HepG2 (cell line): ENCODE measurements at regions not wholly inside any gene's neighbourhood (a gene's known extent, or its start where the extent isn't known, plus 50 kb on each side); places are given as distances from the start of the nearest gene placed in this dataset.

Experiments
- ATAC-seq: fragments of 200-7000 bp; cut with Tn5 transposase; 3 replicates; pipeline ENCODE4 v1.9.1; 2020; ENCODE audit warnings: mild to moderate bottlenecking, moderate library complexity
- BruUV-seq: library from RNA; stranded (reverse); fragments of 400-500 nt; replicated peaks from 2 replicates; lab custom pipeline; 2021; lab: Mats Ljungman, UMichigan
- CTCF ChIA-PET: fragments of 300-600 bp; formaldehyde crosslinking; extraction: SDS; loops from one replicate; lab custom pipeline; 2021; ENCODE audit warnings: low total read pairs, inconsistent platforms, low intra/inter-chr PET ratio; lab: Yijun Ruan, JAX
- POLR2A ChIA-PET: fragments of 350-600 bp; sonication (Branson Sonifier 250); formaldehyde crosslinking; loops from one replicate; lab custom pipeline; 2020; ENCODE audit warnings: antibody characterized with exemption, inconsistent platforms; lab: Yijun Ruan, JAX
- DNase-seq: peaks from one replicate; pipeline ENCODE4 v3.0.0-alpha.2; 2015; ENCODE audit warnings: low spot score
- FAIRE-seq: peaks from 3 replicates; lab custom pipeline; 2011; peaks lifted over from hg19 to GRCh38; lab: Jason Lieb, UNC
- H2AFZ ChIP-seq: one replicate; pipeline ENCODE4 v1.6.1; 2011; ENCODE audit warnings: low read length, inconsistent platforms
- H3K27ac ChIP-seq: fragments of 300-600 bp; 3 replicates; pipeline ENCODE4 v1.8.0; 2011; ENCODE audit warnings: mixed run types, mild to moderate bottlenecking, mixed read lengths, low read length, inconsistent platforms; ENCODE audit not compliant: insufficient read depth; ENCODE audit errors: extremely low read length
- H3K27me3 ChIP-seq, 2 experiments: fragments of 200-600 bp in 1 of 2; 2 replicates in 1 of 2; 3 replicates in 1 of 2; pipeline versions ENCODE4 v1.6.0 to v1.8.0; 2011; ENCODE audit warnings: low read length in 2 of 2, mild to moderate bottlenecking in 2 of 2, moderate library complexity in 2 of 2, inconsistent platforms in 1 of 2; ENCODE audit not compliant: insufficient read depth in 2 of 2, control insufficient read depth in 1 of 2
- H3K36me3 ChIP-seq, 2 experiments: fragments of 200-600 bp in 1 of 2; replicated peaks in 1 of 2; 2 replicates in 1 of 2; 3 replicates in 1 of 2; pipeline versions ENCODE4 v1.5.1 to v1.8.0; 2011; ENCODE audit warnings: low read length in 2 of 2, inconsistent platforms in 1 of 2; ENCODE audit not compliant: insufficient read depth in 2 of 2, control insufficient read depth in 1 of 2
- H3K4me1 ChIP-seq: 2 replicates; pipeline ENCODE4 v1.5.1; 2012; ENCODE audit warnings: low read length, inconsistent platforms; ENCODE audit not compliant: insufficient read depth
- H3K4me2 ChIP-seq: 2 replicates; pipeline ENCODE4 v1.6.0; 2011; ENCODE audit warnings: low read depth, low read length, inconsistent platforms
- H3K4me3 ChIP-seq, 3 experiments: fragments of 200-600 bp in 1 of 3; sonication (generic), shearing (Covaris generic) in 1 of 3; replicated peaks in 1 of 3; 2 replicates each; pipeline ENCODE4 v1.5.1; 2011 to 2016; ENCODE audit warnings: low read length in 3 of 3, inconsistent platforms in 2 of 3, low read depth in 2 of 3, mild to moderate bottlenecking in 2 of 3, control low read depth in 1 of 3, mixed read lengths in 1 of 3; ENCODE audit not compliant: insufficient read depth in 1 of 3
- H3K79me2 ChIP-seq: one replicate; pipeline ENCODE4 v1.6.1; 2011; ENCODE audit warnings: low read length, inconsistent platforms; ENCODE audit not compliant: insufficient read depth
- H3K9ac ChIP-seq: 2 replicates; pipeline ENCODE4 v1.6.0; 2011; ENCODE audit warnings: mild to moderate bottlenecking, low read depth, low read length, inconsistent platforms; ENCODE audit not compliant: insufficient read depth
- H3K9me3 ChIP-seq: 2 replicates; pipeline ENCODE4 v1.5.1; 2012; ENCODE audit warnings: mild to moderate bottlenecking, low read length
- H4K20me1 ChIP-seq: 2 replicates; pipeline ENCODE4 v1.6.0; 2011; ENCODE audit warnings: inconsistent platforms, mild to moderate bottlenecking, low read length, moderate library complexity; ENCODE audit not compliant: insufficient read depth
- EED ChIP-seq: sonication (generic); formaldehyde crosslinking; IDR thresholded peaks from 2 replicates; pipeline ENCODE4 v1.5.0; 2020; ENCODE audit warnings: mild to moderate bottlenecking, missing genetic modification reagents
- FIP1L1 ChIP-seq: fragments of 200-400 bp; formaldehyde crosslinking; IDR thresholded peaks from 2 replicates; pipeline ENCODE4 v1.6.1; 2018; ENCODE audit warnings: low read depth, mild to moderate bottlenecking, low read length, moderate library complexity, borderline replicate concordance; ENCODE audit not compliant: insufficient read depth
- GATA4 ChIP-seq: sonication (generic); IDR thresholded peaks from 2 replicates; pipeline ENCODE4 v1.6.1; 2016; ENCODE audit warnings: antibody characterized with exemption, low read depth, borderline replicate concordance
- HNRNPL ChIP-seq: fragments of 200-400 bp; formaldehyde crosslinking; IDR thresholded peaks from 2 replicates; pipeline ENCODE4 v1.6.1; 2017; ENCODE audit warnings: mild to moderate bottlenecking, low read depth, low read length
- PLRG1 ChIP-seq: fragments of 450-650 bp; conservative IDR thresholded peaks from 2 replicates; pipeline ENCODE4 v1.6.1; 2016
- PRMT3 ChIP-seq: sonication (generic); formaldehyde crosslinking; IDR thresholded peaks from 2 replicates; pipeline ENCODE4 v1.8.1; 2022; ENCODE audit warnings: low read depth, mild to moderate bottlenecking, moderate library complexity, missing genetic modification reagents, borderline replicate concordance
- SPEN ChIP-seq: sonication (generic); formaldehyde crosslinking; IDR thresholded peaks from 2 replicates; pipeline ENCODE4 v1.5.1; 2020; ENCODE audit warnings: low read depth, mild to moderate bottlenecking, missing genetic modification reagents
- TBX2 ChIP-seq: sonication (generic); formaldehyde crosslinking; IDR thresholded peaks from 2 replicates; pipeline ENCODE4 v1.5.0; 2020; ENCODE audit warnings: missing genetic modification reagents, mild to moderate bottlenecking, borderline replicate concordance
- TEAD2 ChIP-seq: sonication (generic); formaldehyde crosslinking; IDR thresholded peaks from 2 replicates; pipeline ENCODE4 v1.9.0; 2021; ENCODE audit warnings: missing genetic modification reagents
- ZBTB1 ChIP-seq: sonication (generic); formaldehyde crosslinking; IDR thresholded peaks from 2 replicates; pipeline ENCODE4 v1.4.0; 2020; ENCODE audit warnings: missing genetic modification reagents, borderline replicate concordance
- ZNF501 ChIP-seq: sonication (generic); formaldehyde crosslinking; IDR thresholded peaks from 2 replicates; pipeline ENCODE4 v1.5.1; 2020; ENCODE audit warnings: mild to moderate bottlenecking, moderate library complexity, missing genetic modification reagents
- ZNF652 ChIP-seq: IDR thresholded peaks from 2 replicates; pipeline ENCODE4 v1.6.1; 2016; ENCODE audit warnings: low read depth, borderline replicate concordance
- ZZZ3 ChIP-seq: sonication (generic); formaldehyde crosslinking; IDR thresholded peaks from 2 replicates; pipeline ENCODE4 v1.4.0; 2020; ENCODE audit warnings: missing genetic modification reagents, mild to moderate bottlenecking, borderline replicate concordance
- WGBS: methylation state at CpG from one replicate; pipeline ENCODE4 v1.1.6; 2017; ENCODE audit warnings: low lambda C conversion rate; 5-methylcytosine and 5-hydroxymethylcytosine counted together
- in situ Hi-C: cut with HindIII; loops from 2 replicates; pipeline ENCODE4 v1.10.0; 2017; ENCODE audit warnings: low pct_unique_long_range_greater_than_20kb; ENCODE audit not compliant: extremely low pct_ligation_motif_present
- intact Hi-C: fragments of 100-400 bp; cut with micrococcal nuclease; formaldehyde crosslinking; loops from one replicate; pipeline ENCODE4 v1.10.0; 2022; ENCODE audit not compliant: unreplicated experiment
- TF ChIP-seq, protein P1 (sequence below): sonication (generic); formaldehyde crosslinking; IDR thresholded peaks from 2 replicates; pipeline ENCODE4 v1.5.0; 2020; ENCODE audit warnings: mild to moderate bottlenecking, missing genetic modification reagents
- TF ChIP-seq, protein P2 (sequence below): sonication (generic); formaldehyde crosslinking; IDR thresholded peaks from 2 replicates; pipeline ENCODE4 v1.5.1; 2020; ENCODE audit warnings: missing genetic modification reagents, mild to moderate bottlenecking, borderline replicate concordance
- TF ChIP-seq, protein P3 (sequence below), 2 experiments: IDR thresholded peaks; 2 replicates each; pipeline ENCODE4 v1.6.1; 2011 to 2012; ENCODE audit warnings: low read length in 2 of 2, borderline replicate concordance in 1 of 2, low read depth in 1 of 2, mild to moderate bottlenecking in 1 of 2, moderate library complexity in 1 of 2

DNA sequence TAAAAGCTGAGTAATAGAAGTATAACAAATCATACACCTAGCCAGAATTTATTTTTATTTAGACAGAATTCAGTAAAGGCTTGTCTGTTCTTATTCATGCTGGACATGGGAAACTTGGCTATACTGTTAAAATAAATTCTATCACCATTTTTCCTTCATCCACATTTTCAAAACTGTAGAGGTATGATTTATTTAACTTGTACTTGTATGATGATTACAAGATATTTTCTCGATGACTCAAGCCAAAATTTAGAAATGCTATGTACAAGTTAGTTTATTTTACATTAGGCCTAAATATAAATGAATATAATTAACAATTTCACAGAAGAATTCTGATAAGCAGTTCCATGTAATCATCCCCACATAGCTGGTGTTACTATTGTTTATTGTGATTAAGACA is 194.8 kb upstream of the DOK6 start:
- intact Hi-C loops, result no loop called here
- H3K4me3 ChIP-seq, result no peak overlapping the region
- BruUV-seq, result no TSS peak
- 0% methylated on average over 1 of the region's 1 CpG for WGBS
- no peak overlapping the region for H3K4me2 ChIP-seq
- H3K27ac ChIP-seq, result no peak overlapping the region
- H2AFZ ChIP-seq, result no peak overlapping the region
- in situ Hi-C loops, result no loop called here
- no peaks in the 10 kb centered on the region for H4K20me1 ChIP-seq
- no peak overlapping the region for H3K9ac ChIP-seq
- TF ChIP-seq TBX2 (CRISPR knock-in tag) (no peak), FIP1L1 (no peak), TEAD2 (CRISPR knock-in tag) (no peak), SPEN (CRISPR knock-in tag) (no peak), PRMT3 (CRISPR knock-in tag) (no peak), GATA4 (no peak), ZNF501 (CRISPR knock-in tag) (no peak), PLRG1 (no peak), ZNF652 (no peak), HNRNPL (no peak), ZZZ3 (no peak), EED (CRISPR knock-in tag) (no peak), ZBTB1 (CRISPR knock-in tag) (no peak)
- TF ChIP-seq, protein P1, sequence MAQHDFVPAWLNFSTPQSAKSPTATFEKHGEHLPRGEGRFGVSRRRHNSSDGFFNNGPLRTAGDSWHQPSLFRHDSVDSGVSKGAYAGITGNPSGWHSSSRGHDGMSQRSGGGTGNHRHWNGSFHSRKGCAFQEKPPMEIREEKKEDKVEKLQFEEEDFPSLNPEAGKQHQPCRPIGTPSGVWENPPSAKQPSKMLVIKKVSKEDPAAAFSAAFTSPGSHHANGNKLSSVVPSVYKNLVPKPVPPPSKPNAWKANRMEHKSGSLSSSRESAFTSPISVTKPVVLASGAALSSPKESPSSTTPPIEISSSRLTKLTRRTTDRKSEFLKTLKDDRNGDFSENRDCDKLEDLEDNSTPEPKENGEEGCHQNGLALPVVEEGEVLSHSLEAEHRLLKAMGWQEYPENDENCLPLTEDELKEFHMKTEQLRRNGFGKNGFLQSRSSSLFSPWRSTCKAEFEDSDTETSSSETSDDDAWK (CRISPR knock-in tag), result no peak
- TF ChIP-seq, protein P2, sequence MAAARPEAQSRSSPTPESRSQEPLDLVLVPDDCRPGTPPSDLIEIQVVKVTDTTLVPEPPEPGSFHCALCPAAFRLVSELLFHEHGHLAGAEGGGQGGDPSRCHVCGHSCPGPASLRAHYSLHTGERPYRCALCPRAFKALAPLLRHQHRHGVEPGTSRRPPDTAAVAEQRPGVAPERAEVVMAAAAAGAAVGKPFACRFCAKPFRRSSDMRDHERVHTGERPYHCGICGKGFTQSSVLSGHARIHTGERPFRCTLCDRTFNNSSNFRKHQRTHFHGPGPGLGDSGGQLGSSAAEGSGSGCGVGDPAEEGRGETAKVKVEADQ (CRISPR knock-in tag), result no peak
- TF ChIP-seq, protein P3, sequence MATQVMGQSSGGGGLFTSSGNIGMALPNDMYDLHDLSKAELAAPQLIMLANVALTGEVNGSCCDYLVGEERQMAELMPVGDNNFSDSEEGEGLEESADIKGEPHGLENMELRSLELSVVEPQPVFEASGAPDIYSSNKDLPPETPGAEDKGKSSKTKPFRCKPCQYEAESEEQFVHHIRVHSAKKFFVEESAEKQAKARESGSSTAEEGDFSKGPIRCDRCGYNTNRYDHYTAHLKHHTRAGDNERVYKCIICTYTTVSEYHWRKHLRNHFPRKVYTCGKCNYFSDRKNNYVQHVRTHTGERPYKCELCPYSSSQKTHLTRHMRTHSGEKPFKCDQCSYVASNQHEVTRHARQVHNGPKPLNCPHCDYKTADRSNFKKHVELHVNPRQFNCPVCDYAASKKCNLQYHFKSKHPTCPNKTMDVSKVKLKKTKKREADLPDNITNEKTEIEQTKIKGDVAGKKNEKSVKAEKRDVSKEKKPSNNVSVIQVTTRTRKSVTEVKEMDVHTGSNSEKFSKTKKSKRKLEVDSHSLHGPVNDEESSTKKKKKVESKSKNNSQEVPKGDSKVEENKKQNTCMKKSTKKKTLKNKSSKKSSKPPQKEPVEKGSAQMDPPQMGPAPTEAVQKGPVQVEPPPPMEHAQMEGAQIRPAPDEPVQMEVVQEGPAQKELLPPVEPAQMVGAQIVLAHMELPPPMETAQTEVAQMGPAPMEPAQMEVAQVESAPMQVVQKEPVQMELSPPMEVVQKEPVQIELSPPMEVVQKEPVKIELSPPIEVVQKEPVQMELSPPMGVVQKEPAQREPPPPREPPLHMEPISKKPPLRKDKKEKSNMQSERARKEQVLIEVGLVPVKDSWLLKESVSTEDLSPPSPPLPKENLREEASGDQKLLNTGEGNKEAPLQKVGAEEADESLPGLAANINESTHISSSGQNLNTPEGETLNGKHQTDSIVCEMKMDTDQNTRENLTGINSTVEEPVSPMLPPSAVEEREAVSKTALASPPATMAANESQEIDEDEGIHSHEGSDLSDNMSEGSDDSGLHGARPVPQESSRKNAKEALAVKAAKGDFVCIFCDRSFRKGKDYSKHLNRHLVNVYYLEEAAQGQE (IDR thresholded peaks at IDR 0.05; ENCODE audit: borderline replicate concordance in 1 of 2, low read depth in 1 of 2, low read length in 2 of 2), result no peak
- CTCF ChIA-PET, result no interaction called here
- no peak for ATAC-seq
- POLR2A ChIA-PET, result no interaction called here
- H3K9me3 ChIP-seq, result no peaks in the 10 kb centered on the region
- no peaks in the 10 kb centered on the region for H3K79me2 ChIP-seq
- no peaks in the 10 kb centered on the region for H3K27me3 ChIP-seq
- no peak for FAIRE-seq
- no peaks in the 10 kb centered on the region for H3K36me3 ChIP-seq
- no peaks in the 10 kb centered on the region for H3K4me1 ChIP-seq
- DNase-seq, result no peak
